RCC 7860 (cell line): ENCODE measurements at regions not wholly inside any gene's neighbourhood (a gene's known extent, or its start where the extent isn't known, plus 50 kb on each side); places are given as distances from the start of the nearest gene placed in this dataset.
"Not testable (repeated sequence)": the region's sequence is repeated elsewhere in the genome, so short reads cannot be mapped to it uniquely, and the experiment has no call there.

Source experiments
- DNase-seq: peaks from one replicate; pipeline ENCODE4 v3.0.0-alpha.2; 2015; ENCODE audit warnings: low spot score
- FAIRE-seq: peaks from 2 replicates; lab custom pipeline; 2012; peaks lifted over from hg19 to GRCh38; lab: Jason Lieb, UNC

- DNase-seq: peak; percentile 73
- no peak for FAIRE-seq
Observed at GRCh38 chr4:23041501-23041900, 348.8 kb downstream of the GBA3 start.

DNA sequence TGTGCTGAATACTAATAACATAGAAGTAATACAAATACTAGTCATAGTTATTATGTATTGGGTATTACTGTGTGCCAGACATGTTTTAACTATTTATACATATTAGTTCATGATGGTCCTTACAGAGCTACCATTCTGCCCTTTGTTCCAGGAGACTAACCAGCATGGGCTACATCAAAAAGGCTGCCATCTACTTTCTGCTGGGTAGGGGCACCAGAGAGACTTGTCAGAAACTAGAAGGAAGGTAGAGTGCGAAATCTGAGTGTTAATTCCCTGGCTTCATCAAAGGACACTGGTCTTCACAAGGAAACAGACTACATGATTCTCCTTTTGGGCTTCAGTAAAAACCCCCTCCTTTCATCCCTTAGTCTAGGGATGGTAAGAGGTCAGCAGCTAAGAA lies 347.8 kb downstream of the GBA3 start:
- FAIRE-seq (no peak), DNase-seq (peak; percentile 16)

GRCh38 chr4:23039818-23040217 lies 347.1 kb downstream of the GBA3 start:
- DNase-seq (peak; percentile 91), FAIRE-seq (peak; percentile 96)

DNA sequence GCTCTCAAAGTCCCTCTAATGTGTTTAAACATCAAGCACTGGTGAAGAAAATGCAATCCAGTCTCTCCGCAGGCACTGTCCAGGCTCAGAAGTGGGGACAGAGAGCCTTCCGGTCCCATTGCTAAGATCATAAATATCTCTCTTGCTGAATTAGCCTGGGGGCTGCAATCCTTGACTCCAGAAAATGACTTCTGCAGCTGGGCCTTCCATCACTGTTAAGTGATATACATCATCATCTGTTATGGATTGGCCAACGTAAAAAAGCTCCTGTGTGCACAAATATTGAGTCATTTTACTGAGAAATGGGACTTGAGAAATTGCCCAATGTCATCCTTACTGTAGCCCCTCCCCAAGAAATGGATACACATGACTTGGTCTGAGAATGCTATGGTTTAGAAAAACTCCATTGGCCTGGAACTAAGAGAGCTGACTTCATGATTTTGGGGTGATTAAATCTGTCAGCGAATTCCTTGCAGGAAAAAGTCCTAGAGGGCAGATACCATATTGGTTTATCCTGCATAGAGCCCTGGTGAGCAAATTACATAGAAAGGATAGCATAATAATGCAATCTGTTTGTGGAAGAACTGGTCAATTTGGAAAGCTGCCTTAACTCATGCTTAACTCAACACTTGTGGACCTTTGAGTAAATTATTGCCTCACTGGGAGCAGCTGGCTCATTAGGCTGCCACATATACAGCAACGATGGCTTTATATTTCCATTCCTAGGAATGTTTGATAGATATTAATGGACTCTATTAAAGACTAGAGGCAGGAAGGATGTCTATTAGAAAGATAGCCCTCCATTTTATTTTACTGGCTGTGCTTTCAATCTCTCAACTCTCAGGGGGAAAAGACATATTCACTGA lies 346.1 kb downstream of the GBA3 start:
- peak; percentile 98 for FAIRE-seq
- DNase-seq: peak; percentile 98

GRCh38 chr4:23036921-23037495 lies 344.3 kb downstream of the GBA3 start:
- no peak for FAIRE-seq

GRCh38 chr4:23036503-23036902 lies 343.8 kb downstream of the GBA3 start:
- no peak for DNase-seq
- no peak for FAIRE-seq

More at GRCh38 chr4:23036921-23037495, 344.3 kb downstream of the GBA3 start:
- no peak for DNase-seq

DNA sequence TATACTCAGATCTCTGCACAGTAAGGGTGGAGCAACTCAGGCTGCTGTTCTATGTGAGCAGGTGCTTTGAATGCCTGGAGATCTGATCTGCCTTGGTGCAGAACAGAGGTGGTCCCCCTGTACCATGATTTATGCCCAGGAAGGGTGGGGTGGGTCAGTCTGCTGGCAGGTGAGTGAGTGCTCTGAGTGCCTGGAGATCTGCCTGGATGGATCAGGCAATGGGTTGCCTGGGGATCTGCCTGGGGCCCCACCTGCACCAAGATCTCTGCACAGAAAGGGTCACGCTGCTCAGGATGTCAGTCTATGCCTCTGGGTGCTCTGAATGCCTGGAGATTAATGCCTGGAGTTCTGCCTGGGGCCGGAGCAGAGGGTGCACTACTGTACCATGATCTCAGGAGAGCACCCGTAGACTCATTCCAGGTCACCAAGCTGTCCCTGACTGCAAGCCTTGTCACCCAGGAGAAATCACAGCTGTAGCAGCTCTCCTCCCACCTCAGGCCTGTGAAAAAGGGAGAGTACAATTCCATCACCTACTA lies 342.9 kb downstream of the GBA3 start:
- no peak for FAIRE-seq

DNA sequence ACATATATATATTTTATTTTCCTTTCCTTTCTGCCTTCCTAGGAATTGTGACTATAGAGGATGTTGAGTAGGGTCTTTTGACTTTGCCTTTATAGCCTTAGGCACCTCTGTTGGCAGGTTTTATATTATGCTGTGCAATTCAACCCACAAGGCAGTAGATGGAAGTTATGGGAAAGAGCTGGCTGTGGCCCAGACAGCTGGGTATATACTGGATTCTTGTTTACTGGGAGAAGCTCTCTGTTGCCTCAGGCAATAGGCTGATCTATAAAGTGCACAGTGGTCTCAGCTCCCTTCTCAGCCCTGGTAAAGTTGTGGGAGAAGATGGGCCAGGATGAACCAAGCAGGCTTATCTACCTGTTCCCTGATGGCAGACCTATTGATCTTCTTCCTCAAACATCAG lies 342.0 kb downstream of the GBA3 start:
- DNase-seq (no peak), FAIRE-seq (no peak)

More for the DNA sequence above, 342.9 kb downstream of the GBA3 start:
- no peak for DNase-seq

DNA sequence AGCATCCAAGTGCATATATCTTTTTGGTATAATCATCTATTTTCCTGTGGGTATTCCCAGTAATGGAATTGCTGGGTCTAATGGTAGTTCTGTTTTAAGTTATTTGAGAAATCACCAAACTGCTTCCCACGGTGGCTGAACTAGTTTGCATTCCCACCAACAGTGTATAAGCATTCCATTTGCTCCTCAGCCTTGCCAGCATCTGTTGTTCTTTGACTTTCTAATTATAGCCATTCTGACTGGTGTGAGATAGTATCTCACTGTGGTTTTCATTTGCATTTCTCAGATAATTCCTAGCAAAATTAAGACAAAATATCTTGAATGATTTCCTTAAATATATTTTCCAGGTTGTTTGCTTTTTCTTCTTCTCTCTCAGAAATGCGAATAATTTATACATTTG lies 341.1 kb downstream of the GBA3 start:
- FAIRE-seq (no peak), DNase-seq (no peak)

DNA sequence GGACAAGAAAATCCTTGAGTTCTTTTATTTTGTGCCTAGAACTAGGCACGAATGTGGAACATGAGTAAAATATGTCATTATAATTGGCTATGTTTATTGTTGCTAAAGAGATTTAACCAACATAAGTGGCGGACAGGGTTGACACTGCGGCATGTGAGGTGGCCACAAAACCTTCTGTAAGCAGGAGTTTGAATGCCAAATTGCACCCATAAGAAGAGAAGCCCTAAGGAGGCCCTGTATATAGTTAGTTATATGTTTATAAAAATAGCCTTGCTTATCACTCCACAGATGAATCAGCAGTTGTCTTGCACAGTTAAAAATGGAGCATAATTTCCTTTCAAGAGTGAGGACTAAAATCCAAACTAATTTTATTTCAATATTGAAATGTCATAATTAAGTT lies 336.1 kb downstream of the GBA3 start:
- no peak for FAIRE-seq
- DNase-seq: no peak

- no peak for DNase-seq
- no peak for FAIRE-seq
Observed at GRCh38 chr4:23023666-23024065, 330.9 kb downstream of the GBA3 start.

DNA sequence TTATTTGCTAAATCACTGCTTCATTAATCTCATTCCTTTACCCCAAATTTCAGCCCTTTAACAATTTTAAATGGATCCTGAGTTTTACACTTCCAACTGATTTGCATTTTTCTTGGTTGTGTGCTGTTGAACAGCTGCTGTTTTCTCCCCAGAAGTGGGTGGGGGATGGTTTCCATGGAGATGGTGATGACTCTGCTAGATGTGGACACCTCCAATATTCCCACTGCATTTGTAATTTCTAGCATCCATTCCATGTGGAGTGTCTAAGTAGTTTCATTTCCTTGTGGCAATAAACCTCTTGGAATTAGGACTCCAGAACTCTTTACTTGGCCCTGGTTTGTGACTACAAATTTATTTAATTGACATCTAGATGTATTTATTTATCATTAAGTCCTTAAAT lies 330.4 kb downstream of the GBA3 start:
- FAIRE-seq (no peak), DNase-seq (no peak)

GRCh38 chr4:23022032-23022431 lies 329.3 kb downstream of the GBA3 start:
- DNase-seq (peak; percentile 91), FAIRE-seq (peak; percentile 49)

- DNase-seq (no peak), FAIRE-seq (no peak)
Observed at GRCh38 chr4:23021040-23021439, 328.3 kb downstream of the GBA3 start.

DNA sequence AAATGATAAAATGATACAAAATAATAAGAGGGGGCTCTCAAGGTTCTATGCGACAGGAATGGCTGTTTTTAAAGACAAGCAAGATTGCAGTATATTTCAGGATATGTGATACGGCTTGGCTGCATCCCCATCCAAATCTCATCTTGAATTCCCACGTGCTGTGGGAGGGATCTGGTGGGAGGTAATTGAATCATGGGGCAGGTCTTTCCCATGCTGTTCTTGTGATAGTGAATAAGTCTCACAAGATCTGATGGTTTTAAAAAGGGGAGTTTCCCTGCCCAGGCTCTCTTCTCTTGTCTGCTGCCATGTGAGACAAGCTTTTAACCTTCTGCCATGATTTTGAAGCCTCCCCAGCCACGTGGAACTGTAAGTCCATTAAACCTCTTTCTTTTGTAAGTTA lies 327.7 kb downstream of the GBA3 start:
- not testable (repeated sequence) for FAIRE-seq, DNase-seq

DNA sequence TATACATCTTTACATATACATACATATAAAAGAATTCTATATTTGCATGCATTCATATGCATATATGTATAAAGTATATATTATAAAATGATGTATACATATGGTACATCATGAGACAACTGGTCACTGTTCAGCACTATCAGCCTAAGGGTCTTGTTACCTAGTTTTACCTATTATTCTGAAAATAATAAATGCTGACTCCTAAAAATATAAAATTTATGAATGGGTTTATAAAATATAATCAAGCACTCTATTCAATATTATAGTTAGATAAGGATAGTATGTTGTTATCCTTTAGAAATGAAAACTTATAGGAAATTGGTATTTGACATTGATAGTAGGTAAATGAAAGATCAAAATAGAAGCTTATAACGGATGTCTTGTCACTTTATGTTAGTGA lies 324.2 kb downstream of the GBA3 start:
- FAIRE-seq (peak; percentile 57), DNase-seq (no peak)

GRCh38 chr4:23015821-23016220 lies 323.1 kb downstream of the GBA3 start:
- FAIRE-seq: no peak
- no peak for DNase-seq

DNA sequence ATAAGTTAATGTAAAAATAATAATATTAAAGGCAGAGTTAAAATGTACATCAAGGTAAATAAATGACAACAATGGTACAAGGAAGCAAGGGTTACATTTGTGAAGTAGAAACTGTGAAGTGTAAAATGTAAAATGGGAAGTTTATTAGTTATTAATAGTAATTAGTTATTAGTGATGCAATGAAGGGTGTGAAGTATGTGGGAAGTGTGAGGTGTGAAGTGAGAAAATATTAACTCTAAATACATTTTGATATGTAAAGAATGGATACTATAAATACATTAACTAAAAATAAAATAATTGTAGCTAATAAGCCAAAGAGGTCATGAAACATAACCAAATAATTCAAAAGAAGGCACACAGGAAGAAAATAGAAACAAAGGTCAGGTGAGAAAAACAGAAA lies 316.4 kb downstream of the GBA3 start:
- FAIRE-seq: no peak
- DNase-seq: no peak

DNA sequence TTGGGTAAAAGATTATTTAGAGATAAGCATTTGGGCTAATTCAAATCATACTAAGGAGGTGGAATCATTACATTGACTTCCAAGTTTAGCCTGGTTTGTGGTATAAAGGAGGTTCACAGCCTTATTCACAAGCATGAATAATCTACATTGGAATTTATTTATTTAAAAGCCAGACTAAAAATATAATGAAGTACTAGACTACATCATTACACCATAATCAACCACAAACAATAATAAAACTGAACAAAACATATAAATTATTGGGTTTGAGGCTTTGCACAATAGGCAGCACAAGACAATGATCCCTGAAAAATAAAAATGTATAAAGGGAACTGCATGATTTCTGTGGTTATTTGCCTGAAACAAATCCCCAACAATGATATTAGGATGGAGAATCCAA lies 314.0 kb downstream of the GBA3 start:
- FAIRE-seq (peak; percentile 83), DNase-seq (peak; percentile 30)

GRCh38 chr4:23005691-23006090 lies 313.0 kb downstream of the GBA3 start:
- DNase-seq: no peak
- FAIRE-seq: no peak

GRCh38 chr4:23001478-23001877 lies 308.7 kb downstream of the GBA3 start:
- DNase-seq (no peak), FAIRE-seq (no peak)

DNA sequence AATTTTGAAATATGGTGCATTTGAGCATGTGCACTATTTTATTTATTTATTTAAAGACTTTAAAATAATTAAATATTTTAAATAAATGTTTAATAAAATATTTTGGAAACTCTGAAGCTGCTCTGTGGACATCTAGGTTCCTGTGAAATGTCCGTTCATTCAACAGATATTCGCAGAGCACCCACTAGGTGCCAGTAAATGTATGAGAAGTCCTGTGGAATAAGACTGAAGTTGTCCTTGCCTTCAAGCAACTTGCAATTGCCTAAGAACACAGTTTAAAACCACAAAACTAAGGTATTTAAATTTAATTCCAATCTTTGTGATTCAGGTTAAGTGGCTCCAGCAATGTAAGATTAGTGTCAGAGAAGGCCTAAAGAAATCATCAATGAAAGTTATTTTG lies 306.7 kb downstream of the GBA3 start:
- no peak for DNase-seq
- no peak for FAIRE-seq
